ENCODE measurements at regions not wholly inside any gene's neighbourhood (a gene's known extent, or its start where the extent isn't known, plus 50 kb on each side); places are given as distances from the start of the nearest gene placed in this dataset.

DNA sequence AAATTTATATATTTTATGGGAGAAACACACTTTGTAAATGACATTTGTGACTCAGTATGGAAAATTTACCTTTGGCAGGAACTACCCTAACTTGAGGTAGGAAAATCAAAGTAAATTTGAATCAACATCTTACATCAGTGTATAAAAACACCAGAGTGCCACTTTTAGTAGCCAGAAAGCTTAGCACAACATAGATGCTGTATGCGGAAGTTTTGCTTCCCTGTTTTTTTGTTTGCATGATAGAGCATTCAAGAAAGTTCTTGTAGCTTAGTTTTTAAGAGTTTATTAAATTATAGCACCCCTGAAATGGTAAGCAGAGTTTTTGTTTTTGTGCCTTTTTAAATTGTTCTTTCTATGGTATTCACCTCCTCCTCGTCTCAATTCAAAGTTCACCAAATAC, 120.8 kb upstream of the RAP2B start:
- Histone ChIP-seq H3K27me3 (no peaks in the 10 kb centered on the region), H3K4me3 (no peak overlapping the region), H3K4me1 (peaks cover 0 to 14% of the 10 kb centered on the region in 2 donors), H3K36me3 (no peaks in the 10 kb centered on the region), H3K27ac (no peak overlapping the region), H3K9me3 (no peaks in the 10 kb centered on the region)
- TF ChIP-seq CTCF (IDR thresholded peaks at IDR 0.05), result no peak
- ATAC-seq (no peak), DNase-seq (no peak)
- intact Hi-C loops (cut with DNase I), result loop anchor here in 1 of 2 donors (10.0 kb wide), 2 partner anchors 124 to 724 kb away; partner anchors contain the start of gene RAP2B

DNA sequence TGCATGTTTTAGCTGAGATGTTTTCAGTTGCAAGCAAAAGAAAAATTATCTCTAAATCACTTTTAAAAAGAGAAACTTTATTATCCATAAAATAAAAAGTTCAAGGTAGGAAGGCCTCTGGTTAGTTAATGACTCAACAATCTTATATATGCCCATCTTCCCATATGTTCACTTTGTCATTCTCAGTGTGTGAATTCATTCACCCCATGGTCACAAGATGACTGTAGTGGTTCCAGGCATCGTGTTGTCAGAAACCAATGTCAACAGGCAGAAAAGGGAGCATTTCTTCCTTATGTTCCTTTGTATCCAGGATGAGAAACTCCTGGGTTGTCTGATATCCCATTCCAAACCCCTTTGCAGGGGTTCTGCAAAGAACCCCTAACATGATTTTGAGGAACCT, 119.9 kb upstream of the RAP2B start:
- ATAC-seq (no peak), DNase-seq (no peak)
- peaks cover 0 to 14% of the 10 kb centered on the region in 2 donors for H3K4me1 ChIP-seq
- no peak overlapping the region for H3K4me3 ChIP-seq
- intact Hi-C loops (cut with DNase I), result loop anchor here in 1 of 2 donors (10.0 kb wide), 2 partner anchors 123 to 723 kb away; partner anchors contain the start of gene RAP2B
- H3K27me3 ChIP-seq, result no peaks in the 10 kb centered on the region
- no peaks in the 10 kb centered on the region for H3K9me3 ChIP-seq
- TF ChIP-seq CTCF (IDR thresholded peaks at IDR 0.05), result no peak
- no peak overlapping the region for H3K27ac ChIP-seq
- no peaks in the 10 kb centered on the region for H3K36me3 ChIP-seq

DNA sequence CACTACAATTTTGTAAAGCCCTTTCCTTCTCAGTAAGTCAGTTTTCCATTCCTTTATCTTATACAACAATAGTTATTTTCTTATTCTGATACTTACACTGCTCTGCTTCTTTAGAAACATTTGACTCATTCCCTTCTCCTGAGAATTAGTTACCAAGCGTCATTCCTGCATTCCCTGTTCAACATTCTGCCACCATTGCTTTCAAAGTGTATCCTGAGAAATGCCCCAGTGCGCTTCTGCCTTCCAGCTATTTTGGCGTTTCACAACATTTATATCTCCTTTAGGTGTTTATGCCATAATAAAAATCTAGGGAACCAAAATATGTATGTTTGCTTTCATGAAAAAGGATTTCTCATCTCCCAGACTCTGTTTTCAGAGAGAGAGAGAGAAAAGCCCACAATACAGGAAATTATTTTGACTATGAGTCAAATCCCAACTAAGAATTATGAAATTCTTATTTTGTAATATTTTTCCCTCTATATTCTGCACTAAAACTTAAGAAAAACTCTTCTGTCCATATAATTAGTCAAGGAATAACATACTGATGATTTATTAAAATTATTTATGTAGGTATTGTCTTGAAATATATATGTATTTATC, 118.2 kb upstream of the RAP2B start:
- no peak for DNase-seq
- peaks cover 0 to 14% of the 10 kb centered on the region in 2 donors for H3K4me1 ChIP-seq
- H3K27me3 ChIP-seq, result no peaks in the 10 kb centered on the region
- H3K36me3 ChIP-seq, result no peaks in the 10 kb centered on the region
- TF ChIP-seq CTCF (IDR thresholded peaks at IDR 0.05), result no peak
- intact Hi-C loops (cut with DNase I), result loop anchor here in 1 of 2 donors (10.0 kb wide), 2 partner anchors 121 to 721 kb away; partner anchors contain the start of gene RAP2B
- no peak overlapping the region for H3K4me3 ChIP-seq
- ATAC-seq, result no peak
- H3K9me3 ChIP-seq, result no peaks in the 10 kb centered on the region
- peak overlapping the region in 1 of 2 donors; percentile 60 for H3K27ac ChIP-seq

DNA sequence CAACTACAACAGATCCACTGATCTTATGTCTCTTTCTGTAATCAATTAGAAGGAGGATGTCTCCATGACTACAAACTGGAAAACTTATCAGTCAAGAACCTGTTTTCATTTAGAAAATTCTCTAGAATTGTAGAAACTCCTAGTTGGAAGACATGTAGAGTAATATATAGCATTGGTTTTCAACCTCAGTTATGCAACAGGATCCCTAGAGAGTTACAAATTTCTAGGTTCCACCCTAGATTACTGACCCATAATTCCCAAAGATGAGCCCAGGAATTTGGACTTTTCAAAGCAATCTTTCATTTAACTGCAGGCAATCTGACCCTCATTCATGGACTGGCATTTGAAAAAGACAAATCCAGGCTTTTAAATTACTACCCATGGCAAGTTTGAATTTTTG, 116.9 kb upstream of the RAP2B start:
- no peak for TF ChIP-seq CTCF (IDR thresholded peaks at IDR 0.05)
- no peaks in the 10 kb centered on the region for H3K9me3 ChIP-seq
- ATAC-seq, result no peak
- no peaks in the 10 kb centered on the region for H3K27me3 ChIP-seq
- intact Hi-C loops (cut with DNase I), result loop anchor here in 1 of 2 donors (10.0 kb wide), 2 partner anchors 120 to 720 kb away; partner anchors contain the start of gene RAP2B
- peaks cover 0 to 14% of the 10 kb centered on the region in 2 donors for H3K4me1 ChIP-seq
- no peak for DNase-seq
- H3K4me3 ChIP-seq, result no peak overlapping the region
- H3K27ac ChIP-seq, result no peak overlapping the region
- H3K36me3 ChIP-seq, result no peaks in the 10 kb centered on the region

GRCh38 chr3:153050978-153051377, 111.0 kb upstream of the RAP2B start:
- no peak for TF ChIP-seq CTCF (IDR thresholded peaks at IDR 0.05)
- Histone ChIP-seq H3K4me1 (peaks cover 0 to 4% of the 10 kb centered on the region in 2 donors), H3K9me3 (no peaks in the 10 kb centered on the region), H3K36me3 (no peaks in the 10 kb centered on the region), H3K27ac (no peak overlapping the region), H3K4me3 (no peak overlapping the region), H3K27me3 (no peaks in the 10 kb centered on the region)
- intact Hi-C loops (cut with DNase I), result no loop called here
- no peak for DNase-seq
- ATAC-seq, result no peak

Data from left lung (tissue), 4 donors.